CD4-positive, alpha-beta T cell treated with Interleukin-17A for 4 hours (primary cell): ENCODE measurements at regions not wholly inside any gene's neighbourhood (a gene's known extent, or its start where the extent isn't known, plus 50 kb on each side); places are given as distances from the start of the nearest gene placed in this dataset.

ENCODE experiments used
- DNase-seq: peaks from one replicate; pipeline ENCODE4 v3.0.0-alpha.2; 2020; ENCODE audit warnings: mixed read lengths

- no peak for DNase-seq
These were observed 432.2 kb downstream of the KIF20B start for GRCh38 chr10:90133606-90134005.

- no peak for DNase-seq
These were observed 435.4 kb downstream of the KIF20B start for GRCh38 chr10:90136731-90137316.

GRCh38 chr10:90138844-90139243 lies 437.5 kb downstream of the KIF20B start:
- DNase-seq = no peak

- no peak for DNase-seq
These were observed 440.4 kb downstream of the KIF20B start for GRCh38 chr10:90141791-90142190.

GRCh38 chr10:90143937-90144336 lies 442.5 kb downstream of the KIF20B start:
- no peak for DNase-seq

- DNase-seq = no peak
These were observed 446.9 kb downstream of the KIF20B start for GRCh38 chr10:90148116-90148855.

GRCh38 chr10:90149563-90149962 lies 448.2 kb downstream of the KIF20B start:
- DNase-seq = no peak

- no peak for DNase-seq
These were observed 461.0 kb downstream of the KIF20B start for GRCh38 chr10:90162271-90162853.

GRCh38 chr10:90167174-90168064 lies 466.0 kb downstream of the KIF20B start:
- no peak for DNase-seq

- DNase-seq = no peak
These were observed 466.9 kb downstream of the KIF20B start for GRCh38 chr10:90168244-90168643.

- DNase-seq = no peak
These were observed 469.8 kb downstream of the KIF20B start for GRCh38 chr10:90171014-90171722.

GRCh38 chr10:90174531-90174930 lies 473.1 kb downstream of the KIF20B start:
- DNase-seq = no peak

- DNase-seq = no peak
These were observed 473.8 kb downstream of the KIF20B start for GRCh38 chr10:90175161-90175681.

GRCh38 chr10:90179696-90180407 lies 478.5 kb downstream of the KIF20B start:
- DNase-seq = no peak

- no peak for DNase-seq
These were observed 479.7 kb downstream of the KIF20B start for GRCh38 chr10:90180886-90181691.

GRCh38 chr10:90192825-90193224 lies 491.4 kb downstream of the KIF20B start:
- no peak for DNase-seq

- DNase-seq = no peak
These were observed 492.0 kb downstream of the KIF20B start for GRCh38 chr10:90193240-90193985.

- no peak for DNase-seq
These were observed 494.0 kb downstream of the KIF20B start for GRCh38 chr10:90195288-90195840.

- DNase-seq = no peak
These were observed 496.4 kb downstream of the KIF20B start for GRCh38 chr10:90197766-90198165.

- no peak for DNase-seq
These were observed 497.7 kb downstream of the KIF20B start for GRCh38 chr10:90199093-90199492.
